ENCODE measurements at regions not wholly inside any gene's neighbourhood (a gene's known extent, or its start where the extent isn't known, plus 50 kb on each side); places are given as distances from the start of the nearest gene placed in this dataset.

DNA sequence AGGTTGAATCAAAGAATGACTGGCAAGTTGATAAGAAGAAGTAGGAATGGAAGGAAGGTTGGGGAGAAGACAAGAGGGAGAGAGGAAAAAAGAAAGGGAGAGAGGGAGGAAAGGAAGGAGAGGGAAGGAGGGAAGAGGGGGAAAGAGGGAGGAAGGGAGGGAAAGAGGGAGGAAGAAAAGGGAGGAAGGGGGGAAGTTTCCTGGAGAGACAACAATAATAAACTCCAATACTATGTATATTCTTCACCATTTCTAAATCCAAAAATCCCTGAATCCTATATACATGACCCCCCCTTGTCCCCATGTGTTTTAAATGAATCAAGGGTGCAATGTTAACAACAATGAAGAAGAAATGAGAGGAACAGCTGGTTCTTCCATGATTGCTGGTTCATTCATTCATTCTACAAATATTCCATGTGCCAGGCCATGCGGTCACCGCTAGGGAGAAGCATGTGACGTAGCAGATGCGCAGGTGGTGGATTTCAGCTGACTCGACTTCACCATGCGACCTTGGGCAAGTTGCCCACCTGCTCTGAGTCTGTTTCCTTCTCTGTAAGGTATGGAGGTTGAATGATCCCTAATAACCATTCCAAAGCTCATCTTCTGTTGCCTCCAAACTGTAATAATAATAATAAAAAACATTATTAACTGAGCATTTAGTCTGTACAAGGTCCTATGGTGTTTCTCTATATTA is 77.6 kb downstream of the EN1 start:
- TF ChIP-seq, protein P1, sequence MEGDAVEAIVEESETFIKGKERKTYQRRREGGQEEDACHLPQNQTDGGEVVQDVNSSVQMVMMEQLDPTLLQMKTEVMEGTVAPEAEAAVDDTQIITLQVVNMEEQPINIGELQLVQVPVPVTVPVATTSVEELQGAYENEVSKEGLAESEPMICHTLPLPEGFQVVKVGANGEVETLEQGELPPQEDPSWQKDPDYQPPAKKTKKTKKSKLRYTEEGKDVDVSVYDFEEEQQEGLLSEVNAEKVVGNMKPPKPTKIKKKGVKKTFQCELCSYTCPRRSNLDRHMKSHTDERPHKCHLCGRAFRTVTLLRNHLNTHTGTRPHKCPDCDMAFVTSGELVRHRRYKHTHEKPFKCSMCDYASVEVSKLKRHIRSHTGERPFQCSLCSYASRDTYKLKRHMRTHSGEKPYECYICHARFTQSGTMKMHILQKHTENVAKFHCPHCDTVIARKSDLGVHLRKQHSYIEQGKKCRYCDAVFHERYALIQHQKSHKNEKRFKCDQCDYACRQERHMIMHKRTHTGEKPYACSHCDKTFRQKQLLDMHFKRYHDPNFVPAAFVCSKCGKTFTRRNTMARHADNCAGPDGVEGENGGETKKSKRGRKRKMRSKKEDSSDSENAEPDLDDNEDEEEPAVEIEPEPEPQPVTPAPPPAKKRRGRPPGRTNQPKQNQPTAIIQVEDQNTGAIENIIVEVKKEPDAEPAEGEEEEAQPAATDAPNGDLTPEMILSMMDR (conservative IDR thresholded peaks at IDR 0.05), result no peak
- no peak for TF ChIP-seq ZFX (IDR thresholded peaks at IDR 0.05)
- no peak overlapping the region for H3K27ac ChIP-seq

DNA sequence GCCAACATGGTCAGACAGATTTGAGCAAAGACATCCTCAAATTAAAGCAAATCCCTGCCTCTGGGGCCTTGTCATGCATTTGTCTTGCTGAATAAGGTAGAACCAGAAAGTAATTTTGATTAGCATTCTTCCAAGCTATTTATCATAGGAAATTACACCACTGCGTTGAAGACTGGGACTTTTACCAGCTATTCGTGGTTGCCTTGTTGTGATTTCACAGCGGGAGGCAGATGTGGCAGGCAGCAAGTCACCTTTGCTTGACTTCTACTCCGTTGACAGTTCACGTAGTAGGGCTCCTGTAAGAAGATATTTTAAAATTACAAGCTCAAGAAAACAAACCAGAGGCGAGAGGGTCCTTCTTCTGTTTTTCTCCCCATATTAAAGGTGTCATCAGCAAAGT is 80.6 kb downstream of the EN1 start:
- H3K27ac ChIP-seq, result no peak overlapping the region
- no peak for TF ChIP-seq ZFX (IDR thresholded peaks at IDR 0.05)
- TF ChIP-seq, protein P1 (conservative IDR thresholded peaks at IDR 0.05), result no peak

DNA sequence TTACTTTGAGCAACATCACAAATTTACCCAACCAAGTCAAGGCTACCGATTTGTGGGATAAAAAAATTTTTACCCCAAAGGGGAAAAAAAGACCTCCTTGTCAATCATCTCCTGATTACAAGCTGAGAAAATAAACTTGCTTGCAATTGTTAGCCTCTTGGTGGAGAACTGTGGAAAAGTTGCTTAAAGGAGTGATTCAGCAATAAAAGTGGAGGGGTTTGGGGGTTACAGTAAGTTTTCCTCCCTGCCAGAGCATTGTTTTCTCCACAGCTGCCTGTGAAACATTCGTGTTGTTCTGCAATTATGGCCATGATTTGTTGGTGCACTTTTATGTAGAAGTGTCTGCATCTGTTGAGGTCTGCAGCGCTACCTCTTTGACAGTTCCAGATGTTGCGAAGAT is 82.6 kb downstream of the EN1 start:
- TF ChIP-seq ZFX (IDR thresholded peaks at IDR 0.05), result no peak
- TF ChIP-seq, protein P1 (conservative IDR thresholded peaks at IDR 0.05), result no peak
- H3K27ac ChIP-seq, result no peak overlapping the region

DNA sequence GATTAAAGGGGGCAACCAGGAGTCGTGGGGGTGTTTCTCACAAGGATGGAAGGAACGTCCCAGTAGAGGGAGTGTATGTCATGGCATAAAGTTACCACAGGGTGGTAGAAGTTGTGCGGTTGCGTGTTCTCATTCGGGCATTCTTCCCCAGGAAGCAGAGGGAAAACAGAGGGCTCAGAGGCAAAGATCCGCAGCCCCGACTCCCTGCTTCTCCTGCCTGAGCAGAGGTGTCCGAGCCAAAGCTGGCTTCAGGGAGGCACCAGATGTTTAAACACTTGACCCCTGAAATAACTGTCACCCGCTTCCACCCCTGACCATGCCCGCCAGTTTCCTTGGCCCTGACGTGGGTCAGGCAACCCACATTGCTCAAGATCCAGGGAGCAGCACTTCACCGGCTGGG is 83.7 kb downstream of the EN1 start:
- TF ChIP-seq, protein P1 (conservative IDR thresholded peaks at IDR 0.05), result peak; percentile 31
- no peak for TF ChIP-seq ZFX (IDR thresholded peaks at IDR 0.05)
- no peak overlapping the region for H3K27ac ChIP-seq

DNA sequence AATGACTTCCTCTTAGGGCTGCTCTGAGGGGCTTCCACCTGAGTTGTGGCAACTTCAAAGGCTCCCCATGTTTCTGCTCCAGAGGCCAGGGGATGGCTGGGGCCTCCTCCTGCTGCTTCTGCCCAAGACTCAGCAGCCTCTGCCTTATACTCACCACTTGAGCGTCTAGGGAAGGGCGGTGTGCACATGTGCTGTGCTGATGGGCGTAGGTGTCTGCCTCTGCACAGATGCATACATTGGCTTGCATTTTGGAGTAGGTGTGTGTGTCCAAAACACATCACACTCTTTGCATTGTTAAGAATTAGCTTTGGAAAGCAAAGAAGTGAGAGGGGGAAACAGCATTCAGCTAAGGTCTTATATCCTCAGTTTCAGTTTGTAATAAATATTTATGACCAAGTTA is 85.2 kb downstream of the EN1 start:
- TF ChIP-seq, protein P1 (conservative IDR thresholded peaks at IDR 0.05), result no peak
- no peak for TF ChIP-seq ZFX (IDR thresholded peaks at IDR 0.05)

DNA sequence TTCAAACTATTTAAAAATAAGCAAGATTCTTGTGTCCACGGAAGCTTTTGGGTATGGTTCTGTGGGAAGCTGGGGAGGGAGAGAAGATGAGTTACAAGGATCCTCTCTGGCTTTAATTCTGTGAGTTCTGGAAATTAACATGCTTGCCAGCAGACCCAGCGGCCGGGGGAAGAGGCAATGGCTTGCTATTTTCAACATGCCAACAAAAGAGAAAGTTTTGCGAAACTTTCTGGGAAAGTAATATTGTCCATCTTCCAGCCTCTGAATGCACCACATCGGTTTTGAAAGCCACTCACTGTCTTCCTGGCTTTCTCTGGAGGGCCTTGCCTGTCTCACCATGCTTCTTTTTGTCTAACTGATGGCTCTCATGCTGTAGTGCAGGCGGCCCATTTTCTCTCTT is 85.7 kb downstream of the EN1 start:
- TF ChIP-seq ZFX (IDR thresholded peaks at IDR 0.05), result no peak
- TF ChIP-seq, protein P1 (conservative IDR thresholded peaks at IDR 0.05), result no peak
- H3K27ac ChIP-seq, result no peak overlapping the region

More for the DNA sequence above, 85.2 kb downstream of the EN1 start:
- H3K27ac ChIP-seq, result no peak overlapping the region

DNA sequence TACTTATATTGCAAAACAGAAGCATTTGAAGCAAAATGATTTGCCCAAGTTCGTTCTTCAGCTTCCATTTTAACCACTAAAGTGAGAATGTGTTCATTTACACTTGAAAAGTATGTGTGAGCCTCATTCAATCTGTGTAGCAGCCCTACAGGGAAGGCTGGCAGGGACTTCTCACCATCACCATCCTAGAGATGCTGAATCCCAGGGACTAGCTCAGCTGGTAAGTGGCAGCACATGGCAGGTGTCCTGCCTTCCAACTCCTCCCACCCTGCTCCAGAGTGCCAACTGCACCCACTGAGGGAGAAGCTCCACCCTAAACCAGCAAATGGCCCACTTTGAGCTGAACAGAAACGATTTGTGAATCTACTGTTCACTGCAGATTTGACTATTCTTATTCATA is 91.5 kb downstream of the EN1 start:
- no peak for TF ChIP-seq ZFX (IDR thresholded peaks at IDR 0.05)
- TF ChIP-seq, protein P1 (conservative IDR thresholded peaks at IDR 0.05), result no peak
- H3K27ac ChIP-seq, result no peak overlapping the region
